GM18502 (cell line): ENCODE measurements at regions not wholly inside any gene's neighbourhood (a gene's known extent, or its start where the extent isn't known, plus 50 kb on each side); places are given as distances from the start of the nearest gene placed in this dataset.

Experiments
- ATAC-seq: cut with Tn5 transposase; IDR thresholded peaks from one replicate; pipeline ENCODE4 v1.9.1; 2021; ENCODE audit warnings: mild to moderate bottlenecking; ENCODE audit not compliant: unreplicated experiment, poor library complexity

- ATAC-seq = no peak
These were observed 50.6 kb upstream of the GNAO1 start for GRCh38 chr16:56140645-56141044.

GRCh38 chr16:56137269-56137668, 54.0 kb upstream of the GNAO1 start:
- no peak for ATAC-seq

GRCh38 chr16:56136256-56136655, 55.0 kb upstream of the GNAO1 start:
- no peak for ATAC-seq

GRCh38 chr16:56134790-56135189, 56.5 kb upstream of the GNAO1 start:
- ATAC-seq = no peak

DNA sequence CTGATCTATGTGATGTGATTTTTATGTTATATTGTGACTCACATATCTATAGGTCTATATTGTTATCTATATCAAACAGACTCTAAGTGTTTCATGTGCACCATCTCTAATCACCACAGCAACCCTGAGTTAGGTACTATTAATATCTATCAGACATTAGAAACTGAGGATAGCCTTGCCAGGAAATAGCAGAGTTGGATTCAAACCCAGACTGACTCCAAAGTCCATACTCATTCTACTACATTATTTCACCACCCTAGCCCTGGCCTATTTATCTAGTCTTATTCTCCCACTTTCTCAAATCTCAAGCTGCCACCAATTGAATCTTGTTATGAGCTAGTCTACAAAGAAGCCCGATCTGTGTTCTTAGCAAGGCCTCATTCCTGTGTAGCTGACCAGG, 65.4 kb upstream of the GNAO1 start:
- ATAC-seq = no peak

DNA sequence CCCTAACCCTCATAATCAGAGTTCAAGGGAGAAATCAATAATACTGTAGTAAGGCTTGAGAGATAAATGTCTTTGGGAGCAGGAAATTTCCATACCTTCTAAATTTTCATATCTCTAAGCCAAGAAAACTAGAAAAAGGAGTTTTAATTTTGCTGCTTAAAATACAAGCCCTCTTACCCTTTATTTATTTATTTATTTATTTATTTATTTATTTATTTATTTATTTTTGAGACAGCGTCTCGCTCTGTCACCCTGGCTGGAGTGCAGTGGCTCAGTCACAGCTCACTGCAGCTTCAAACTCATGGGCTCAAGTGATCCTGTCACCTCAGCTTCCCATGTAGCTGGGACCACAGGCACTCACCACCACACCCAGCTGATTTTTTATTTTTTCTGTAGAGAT, 69.0 kb upstream of the GNAO1 start:
- no peak for ATAC-seq

DNA sequence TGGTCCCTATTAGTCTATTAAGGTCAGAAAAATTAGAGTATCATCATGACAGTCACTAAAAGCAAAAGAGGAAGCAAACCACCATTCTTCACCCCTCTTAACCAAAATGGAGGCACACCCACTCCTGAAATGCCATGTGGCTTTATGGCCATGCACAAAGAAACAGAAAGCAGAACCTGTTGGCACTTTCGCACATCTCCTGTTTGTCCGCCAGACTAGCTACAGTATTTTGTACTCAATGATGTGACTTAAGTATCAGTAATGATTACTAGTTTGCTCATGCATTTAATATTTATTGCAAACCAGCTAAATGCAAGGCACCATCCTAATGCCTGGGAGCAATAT, 70.2 kb upstream of the GNAO1 start:
- no peak for ATAC-seq

DNA sequence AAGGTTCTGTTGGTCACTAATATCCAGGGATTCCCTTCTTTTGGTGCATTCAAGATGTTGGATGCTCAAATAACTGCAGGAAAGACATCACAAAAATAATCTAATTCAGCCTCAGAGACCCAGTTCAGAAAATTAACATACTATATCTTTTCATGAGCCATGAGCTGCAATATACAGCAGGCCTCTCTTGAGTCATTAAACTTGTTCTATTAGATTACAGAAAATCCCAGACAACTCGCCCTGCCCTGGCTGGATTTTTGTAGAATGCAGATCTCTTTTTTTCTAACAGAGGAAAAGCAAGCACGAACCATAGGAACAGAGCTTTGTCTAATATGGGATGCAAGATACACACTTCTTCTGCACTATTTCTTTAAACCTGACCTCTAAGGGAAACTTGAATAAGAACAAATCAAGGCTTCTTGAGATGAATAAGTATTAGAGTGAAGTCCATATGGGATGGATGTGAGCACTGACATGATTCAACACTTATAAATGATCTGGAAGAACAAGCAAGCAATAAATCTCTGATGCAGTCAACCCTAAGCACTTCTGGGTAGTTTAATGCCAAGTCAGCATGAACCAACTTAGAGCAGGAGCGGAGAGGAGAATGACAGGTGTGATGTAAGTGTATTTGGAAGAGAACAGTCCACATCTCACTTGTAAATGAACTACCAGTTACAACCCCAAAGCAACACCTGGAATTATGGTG, 70.7 kb upstream of the GNAO1 start:
- no peak for ATAC-seq

GRCh38 chr16:56119133-56119532, 72.2 kb upstream of the GNAO1 start:
- no peak for ATAC-seq

DNA sequence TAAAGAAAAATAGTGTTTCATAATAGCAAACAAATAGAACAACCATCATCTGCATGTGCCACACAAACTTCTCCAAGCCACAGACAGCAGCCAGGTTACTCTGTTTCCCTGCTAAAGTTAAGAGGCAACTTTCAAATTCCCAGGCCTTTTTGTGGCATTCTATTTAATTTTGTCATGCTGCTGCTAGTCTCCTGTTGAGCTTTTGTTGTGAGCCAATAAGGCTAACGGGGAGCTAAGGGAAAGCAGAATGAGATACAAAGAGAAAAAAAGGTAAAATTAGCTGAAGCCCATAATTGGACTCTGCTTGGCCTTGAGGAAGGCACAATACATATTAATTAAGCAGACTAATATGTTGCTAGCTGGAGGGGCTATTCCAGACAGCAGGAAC, 74.7 kb upstream of the GNAO1 start:
- no peak for ATAC-seq

DNA sequence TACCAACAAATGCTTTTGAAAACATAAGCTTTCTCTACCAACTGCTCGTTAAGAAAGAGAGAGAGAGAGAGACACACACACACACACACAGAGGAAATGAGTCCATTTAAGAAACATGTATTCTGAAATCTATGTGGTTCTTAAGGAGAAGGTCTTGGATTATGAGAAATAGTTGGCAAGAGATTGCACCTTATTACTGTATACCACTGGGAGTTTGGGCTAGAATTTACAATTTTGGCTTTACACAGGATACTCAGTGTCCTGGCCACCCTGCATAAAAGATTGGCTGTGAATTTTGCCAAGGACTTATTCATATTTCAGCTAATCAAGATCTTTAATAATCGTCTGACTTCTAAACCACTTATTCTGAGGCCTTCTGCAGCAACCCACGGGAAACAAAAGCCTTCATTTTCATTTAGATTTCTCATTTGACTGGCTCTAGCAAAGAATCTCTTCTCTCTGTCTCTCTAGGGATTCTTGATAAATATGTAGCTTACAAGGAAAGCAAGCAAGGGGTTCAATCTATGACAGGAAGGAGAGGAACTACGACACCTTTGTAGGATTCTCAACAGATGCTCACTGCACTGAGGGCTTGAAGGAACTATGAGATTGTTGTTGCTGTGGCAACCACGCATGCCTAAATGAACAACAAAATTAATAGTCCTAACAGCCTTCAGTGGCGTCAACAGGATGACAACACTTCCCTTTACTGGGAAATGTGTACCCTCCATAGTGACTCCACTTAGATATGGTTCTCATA, 75.3 kb upstream of the GNAO1 start:
- no peak for ATAC-seq

DNA sequence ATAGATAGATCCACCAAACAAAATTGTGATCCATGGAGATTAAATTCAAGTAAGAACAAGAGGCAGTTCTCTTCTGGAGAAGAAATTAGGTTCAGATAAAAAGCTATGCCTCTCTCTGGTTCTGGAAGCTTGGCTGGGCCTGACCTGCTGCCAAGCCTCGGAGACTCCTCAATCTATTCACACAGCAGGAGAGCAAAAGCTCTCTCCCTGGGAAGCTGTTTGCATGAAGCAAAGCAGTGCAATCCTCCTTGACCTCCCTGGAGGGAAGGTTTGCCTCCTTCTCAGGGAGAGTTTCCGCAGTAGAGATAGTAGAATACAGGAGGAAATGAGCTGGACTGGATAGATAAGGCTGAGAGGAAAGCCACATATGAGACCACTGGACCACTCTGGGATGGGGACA, 78.1 kb upstream of the GNAO1 start:
- no peak for ATAC-seq

GRCh38 chr16:56111100-56111499, 80.2 kb upstream of the GNAO1 start:
- ATAC-seq = no peak

DNA sequence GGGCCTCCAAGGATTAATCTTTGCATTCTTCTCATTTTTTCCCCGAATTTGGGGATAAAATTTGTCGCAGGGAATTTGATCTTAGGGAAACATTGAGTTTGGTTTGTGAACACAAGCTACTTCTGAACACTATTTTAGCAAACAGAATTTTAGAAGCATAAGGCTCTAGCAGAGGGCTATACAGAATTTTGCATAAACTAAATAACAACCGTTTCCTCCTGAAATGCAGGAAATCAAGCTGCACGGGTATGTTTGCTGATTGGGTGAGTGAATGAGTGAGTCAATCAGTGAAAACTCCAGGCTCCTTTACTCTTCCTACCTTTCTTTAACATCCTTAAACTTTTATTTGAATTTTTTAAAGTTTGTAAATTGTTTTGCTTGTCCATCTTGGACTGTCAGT, 81.3 kb upstream of the GNAO1 start:
- ATAC-seq = no peak

- no peak for ATAC-seq
These were observed 82.1 kb upstream of the GNAO1 start for GRCh38 chr16:56109205-56109604.

GRCh38 chr16:56108724-56109123, 82.6 kb upstream of the GNAO1 start:
- no peak for ATAC-seq

DNA sequence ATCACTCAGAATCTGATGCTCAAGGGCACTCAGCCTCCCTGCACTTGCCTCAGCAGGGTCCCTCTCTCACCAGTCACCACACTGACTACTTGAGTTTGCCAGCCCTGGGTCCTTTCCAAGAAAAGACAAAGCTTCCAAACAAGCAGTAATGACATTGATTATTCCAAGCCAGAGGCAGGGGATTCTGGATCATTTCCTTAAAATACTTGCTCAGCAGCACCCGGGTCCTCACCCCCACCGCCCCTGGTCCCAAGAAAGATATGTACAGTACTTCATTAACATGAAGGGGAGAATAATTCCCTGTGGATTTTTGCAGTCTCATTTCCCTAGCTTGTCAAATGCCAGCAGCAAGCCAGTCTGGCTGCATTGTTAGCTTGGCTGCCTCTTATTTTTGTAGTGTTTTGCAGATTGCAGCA, 83.2 kb upstream of the GNAO1 start:
- ATAC-seq = no peak

GRCh38 chr16:56106527-56106926, 84.8 kb upstream of the GNAO1 start:
- ATAC-seq = no peak

GRCh38 chr16:56102906-56103305, 88.4 kb upstream of the GNAO1 start:
- ATAC-seq = no peak

GRCh38 chr16:56102183-56102686, 89.1 kb upstream of the GNAO1 start:
- no peak for ATAC-seq

DNA sequence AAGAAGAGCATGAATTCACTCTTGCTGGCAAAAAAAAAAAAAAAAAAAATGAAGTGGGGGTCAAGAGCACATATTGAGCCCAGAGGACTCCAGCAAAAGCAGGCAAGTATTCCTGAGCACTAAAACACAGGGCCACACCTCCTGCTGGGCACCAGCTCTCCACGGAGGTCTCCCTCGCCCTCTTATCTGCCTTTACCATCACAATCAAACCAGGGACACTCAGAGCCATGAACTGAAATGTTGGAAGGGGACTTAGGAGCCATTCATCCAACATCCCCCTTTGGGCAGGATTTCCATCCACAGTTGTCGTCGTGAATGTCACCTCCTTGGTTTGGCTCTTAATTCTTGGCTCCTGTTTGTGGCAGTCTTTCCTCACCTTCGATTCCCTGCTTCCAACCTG, 89.8 kb upstream of the GNAO1 start:
- ATAC-seq = no peak

GRCh38 chr16:56097306-56097705, 94.0 kb upstream of the GNAO1 start:
- ATAC-seq = no peak
